ENCODE measurements at regions not wholly inside any gene's neighbourhood (a gene's known extent, or its start where the extent isn't known, plus 50 kb on each side); places are given as distances from the start of the nearest gene placed in this dataset.

- H3K4me1 ChIP-seq (ENCODE audit: insufficient read depth, low read length) = no peaks in the 10 kb centered on the region
- H3K9ac ChIP-seq (ENCODE audit: low read depth, low read length) = no peak overlapping the region
- no peaks in the 10 kb centered on the region for H3K36me3 ChIP-seq (ENCODE audit: insufficient read depth, low read length)
- no peaks in the 10 kb centered on the region for H3K9me3 ChIP-seq (ENCODE audit: control insufficient read depth, insufficient read depth, low read length)
Observed at GRCh38 chr7:109331423-109331822, 761.7 kb downstream of the DNAJB9 start.

- Histone ChIP-seq H3K9ac (ENCODE audit: low read depth, low read length) (no peak overlapping the region), H3K4me1 (ENCODE audit: insufficient read depth, low read length) (no peaks in the 10 kb centered on the region), H3K9me3 (ENCODE audit: control insufficient read depth, insufficient read depth, low read length) (no peaks in the 10 kb centered on the region), H3K36me3 (ENCODE audit: insufficient read depth, low read length) (no peaks in the 10 kb centered on the region)
Observed at GRCh38 chr7:109335951-109336350, 766.3 kb downstream of the DNAJB9 start.

GRCh38 chr7:109336531-109336930 is 766.9 kb downstream of the DNAJB9 start:
- Histone ChIP-seq H3K9me3 (ENCODE audit: control insufficient read depth, insufficient read depth, low read length) (no peaks in the 10 kb centered on the region), H3K9ac (ENCODE audit: low read depth, low read length) (no peak overlapping the region), H3K4me1 (ENCODE audit: insufficient read depth, low read length) (no peaks in the 10 kb centered on the region), H3K36me3 (ENCODE audit: insufficient read depth, low read length) (no peaks in the 10 kb centered on the region)

- no peaks in the 10 kb centered on the region for H3K4me1 ChIP-seq (ENCODE audit: insufficient read depth, low read length)
Observed at GRCh38 chr7:109343678-109344077, 774.0 kb downstream of the DNAJB9 start.

GRCh38 chr7:109351493-109351892 is 781.8 kb downstream of the DNAJB9 start:
- Histone ChIP-seq H3K9me3 (ENCODE audit: control insufficient read depth, insufficient read depth, low read length) (0 out of 2 replicates have a peak, but pooled peaks cover 2% of the 10 kb centered on the region), H3K9ac (ENCODE audit: low read depth, low read length) (no peak overlapping the region), H3K4me1 (ENCODE audit: insufficient read depth, low read length) (no peaks in the 10 kb centered on the region), H3K36me3 (ENCODE audit: insufficient read depth, low read length) (no peaks in the 10 kb centered on the region)

More at GRCh38 chr7:109343678-109344077, 774.0 kb downstream of the DNAJB9 start:
- Histone ChIP-seq H3K36me3 (ENCODE audit: insufficient read depth, low read length) (no peaks in the 10 kb centered on the region), H3K9ac (ENCODE audit: low read depth, low read length) (no peak overlapping the region), H3K9me3 (ENCODE audit: control insufficient read depth, insufficient read depth, low read length) (0 out of 2 replicates have a peak, but pooled peaks cover 2% of the 10 kb centered on the region)

- Histone ChIP-seq H3K9ac (ENCODE audit: low read depth, low read length) (no peak overlapping the region), H3K4me1 (ENCODE audit: insufficient read depth, low read length) (no peaks in the 10 kb centered on the region), H3K9me3 (ENCODE audit: control insufficient read depth, insufficient read depth, low read length) (no peaks in the 10 kb centered on the region), H3K36me3 (ENCODE audit: insufficient read depth, low read length) (no peaks in the 10 kb centered on the region)
Observed at GRCh38 chr7:109354000-109354399, 784.3 kb downstream of the DNAJB9 start.

GRCh38 chr7:109354552-109354951 is 784.9 kb downstream of the DNAJB9 start:
- Histone ChIP-seq H3K4me1 (ENCODE audit: insufficient read depth, low read length) (no peaks in the 10 kb centered on the region), H3K9ac (ENCODE audit: low read depth, low read length) (no peak overlapping the region), H3K9me3 (ENCODE audit: control insufficient read depth, insufficient read depth, low read length) (no peaks in the 10 kb centered on the region), H3K36me3 (ENCODE audit: insufficient read depth, low read length) (no peaks in the 10 kb centered on the region)

- no peaks in the 10 kb centered on the region for H3K9me3 ChIP-seq (ENCODE audit: control insufficient read depth, insufficient read depth, low read length)
- H3K9ac ChIP-seq (ENCODE audit: low read depth, low read length) = no peak overlapping the region
- H3K36me3 ChIP-seq (ENCODE audit: insufficient read depth, low read length) = no peaks in the 10 kb centered on the region
- H3K4me1 ChIP-seq (ENCODE audit: insufficient read depth, low read length) = no peaks in the 10 kb centered on the region
Observed at GRCh38 chr7:109375823-109376222, 806.1 kb downstream of the DNAJB9 start.

GRCh38 chr7:109376576-109376975 is 806.9 kb downstream of the DNAJB9 start:
- H3K4me1 ChIP-seq (ENCODE audit: insufficient read depth, low read length) = no peaks in the 10 kb centered on the region
- H3K9me3 ChIP-seq (ENCODE audit: control insufficient read depth, insufficient read depth, low read length) = no peaks in the 10 kb centered on the region
- H3K36me3 ChIP-seq (ENCODE audit: insufficient read depth, low read length) = no peaks in the 10 kb centered on the region
- no peak overlapping the region for H3K9ac ChIP-seq (ENCODE audit: low read depth, low read length)

GRCh38 chr7:109377076-109377884 is 807.6 kb downstream of the DNAJB9 start:
- Histone ChIP-seq H3K9me3 (ENCODE audit: control insufficient read depth, insufficient read depth, low read length) (no peaks in the 10 kb centered on the region), H3K36me3 (ENCODE audit: insufficient read depth, low read length) (no peaks in the 10 kb centered on the region), H3K4me1 (ENCODE audit: insufficient read depth, low read length) (no peaks in the 10 kb centered on the region), H3K9ac (ENCODE audit: low read depth, low read length) (no peak overlapping the region)

GRCh38 chr7:109386959-109387358 is 817.3 kb downstream of the DNAJB9 start:
- Histone ChIP-seq H3K9me3 (ENCODE audit: control insufficient read depth, insufficient read depth, low read length) (no peaks in the 10 kb centered on the region), H3K36me3 (ENCODE audit: insufficient read depth, low read length) (no peaks in the 10 kb centered on the region), H3K9ac (ENCODE audit: low read depth, low read length) (no peak overlapping the region), H3K4me1 (ENCODE audit: insufficient read depth, low read length) (no peaks in the 10 kb centered on the region)

- no peak overlapping the region for H3K9ac ChIP-seq (ENCODE audit: low read depth, low read length)
- H3K36me3 ChIP-seq (ENCODE audit: insufficient read depth, low read length) = no peaks in the 10 kb centered on the region
- no peaks in the 10 kb centered on the region for H3K4me1 ChIP-seq (ENCODE audit: insufficient read depth, low read length)
- no peaks in the 10 kb centered on the region for H3K9me3 ChIP-seq (ENCODE audit: control insufficient read depth, insufficient read depth, low read length)
Observed at GRCh38 chr7:109387530-109387929, 817.9 kb downstream of the DNAJB9 start.

- Histone ChIP-seq H3K36me3 (ENCODE audit: insufficient read depth, low read length) (no peaks in the 10 kb centered on the region), H3K4me1 (ENCODE audit: insufficient read depth, low read length) (no peaks in the 10 kb centered on the region), H3K9ac (ENCODE audit: low read depth, low read length) (no peak overlapping the region), H3K9me3 (ENCODE audit: control insufficient read depth, insufficient read depth, low read length) (no peaks in the 10 kb centered on the region)
Observed at GRCh38 chr7:109391240-109391639, 821.6 kb downstream of the DNAJB9 start.

- Histone ChIP-seq H3K36me3 (ENCODE audit: insufficient read depth, low read length) (no peaks in the 10 kb centered on the region), H3K4me1 (ENCODE audit: insufficient read depth, low read length) (peaks cover 5% of the 10 kb centered on the region; the same call in 1 of the 2 replicates), H3K9me3 (ENCODE audit: control insufficient read depth, insufficient read depth, low read length) (no peaks in the 10 kb centered on the region), H3K9ac (ENCODE audit: low read depth, low read length) (no peak overlapping the region)
Observed at GRCh38 chr7:109402107-109402506, 832.4 kb downstream of the DNAJB9 start.

- Histone ChIP-seq H3K9me3 (ENCODE audit: control insufficient read depth, insufficient read depth, low read length) (no peaks in the 10 kb centered on the region), H3K36me3 (ENCODE audit: insufficient read depth, low read length) (no peaks in the 10 kb centered on the region), H3K4me1 (ENCODE audit: insufficient read depth, low read length) (peaks cover 5% of the 10 kb centered on the region; the same call in 1 of the 2 replicates), H3K9ac (ENCODE audit: low read depth, low read length) (no peak overlapping the region)
Observed at GRCh38 chr7:109407756-109408155, 838.1 kb downstream of the DNAJB9 start.
